ACC112 (cell line): ENCODE measurements at regions not wholly inside any gene's neighbourhood (a gene's known extent, or its start where the extent isn't known, plus 50 kb on each side); places are given as distances from the start of the nearest gene placed in this dataset.

Experiments
- H2AFZ ChIP-seq: fragments of 200-600 bp; sonication (generic); one replicate; pipeline ENCODE4 v1.6.0; 2017; ENCODE audit warnings: antibody characterized with exemption, low read length; ENCODE audit not compliant: unreplicated experiment
- H3K27ac ChIP-seq: fragments of 200-600 bp; sonication (generic); 2 replicates; pipeline ENCODE4 v1.5.1; 2014; ENCODE audit warnings: low read depth, mild to moderate bottlenecking, antibody characterized with exemption, low read length, moderate library complexity
- H3K27me3 ChIP-seq: fragments of 200-600 bp; sonication (generic); 2 replicates; pipeline ENCODE4 v1.6.1; 2014; ENCODE audit warnings: mild to moderate bottlenecking, antibody characterized with exemption, low read length, moderate library complexity, mixed read lengths; ENCODE audit not compliant: insufficient read depth
- H3K36me3 ChIP-seq: fragments of 200-600 bp; sonication (generic); 2 replicates; pipeline ENCODE4 v1.6.1; 2016; ENCODE audit warnings: mild to moderate bottlenecking, antibody characterized with exemption, low read length, moderate library complexity, mixed read lengths; ENCODE audit not compliant: insufficient read depth
- H3K4me1 ChIP-seq: fragments of 200-600 bp; sonication (generic); one replicate; pipeline ENCODE4 v1.6.1; 2016; ENCODE audit warnings: low read length, mixed read lengths; ENCODE audit not compliant: insufficient read depth, unreplicated experiment, control insufficient read depth
- H3K4me3 ChIP-seq: fragments of 200-600 bp; sonication (generic); 2 replicates; pipeline ENCODE4 v1.5.1; 2014; ENCODE audit warnings: mild to moderate bottlenecking, low read depth, low read length
- H3K79me2 ChIP-seq: fragments of 200-600 bp; sonication (generic); one replicate; pipeline ENCODE4 v1.6.0; 2016; ENCODE audit warnings: low read length; ENCODE audit not compliant: control insufficient read depth, unreplicated experiment, insufficient read depth

GRCh38 chr11:13220148-13220547, 57.4 kb upstream of the BMAL1 start:
- H2AFZ ChIP-seq = no peak overlapping the region
- H3K27ac ChIP-seq = no peak overlapping the region
- no peaks in the 10 kb centered on the region for H3K79me2 ChIP-seq
- H3K27me3 ChIP-seq = no peaks in the 10 kb centered on the region
- H3K36me3 ChIP-seq = no peaks in the 10 kb centered on the region
- peaks cover 30% of the 10 kb centered on the region for H3K4me1 ChIP-seq
- no peak overlapping the region for H3K4me3 ChIP-seq

GRCh38 chr11:13221722-13222121, 55.9 kb upstream of the BMAL1 start:
- H3K27ac ChIP-seq = no peak overlapping the region

GRCh38 chr11:13222285-13222684, 55.3 kb upstream of the BMAL1 start:
- Histone ChIP-seq H2AFZ (peak overlapping the region; percentile 62), H3K27me3 (no peaks in the 10 kb centered on the region)

More at GRCh38 chr11:13221722-13222121, 55.9 kb upstream of the BMAL1 start:
- Histone ChIP-seq H3K27me3 (no peaks in the 10 kb centered on the region), H3K4me1 (peaks cover 20% of the 10 kb centered on the region), H3K4me3 (no peak overlapping the region), H2AFZ (peak overlapping the region; percentile 32), H3K36me3 (no peaks in the 10 kb centered on the region), H3K79me2 (no peaks in the 10 kb centered on the region)

GRCh38 chr11:13223112-13223511, 54.5 kb upstream of the BMAL1 start:
- no peak overlapping the region for H3K4me3 ChIP-seq
- H3K36me3 ChIP-seq = no peaks in the 10 kb centered on the region
- no peaks in the 10 kb centered on the region for H3K27me3 ChIP-seq
- H2AFZ ChIP-seq = peak overlapping the region; percentile 62
- no peak overlapping the region for H3K27ac ChIP-seq
- no peaks in the 10 kb centered on the region for H3K79me2 ChIP-seq
- H3K4me1 ChIP-seq = peaks cover 12% of the 10 kb centered on the region

More at GRCh38 chr11:13222285-13222684, 55.3 kb upstream of the BMAL1 start:
- Histone ChIP-seq H3K4me3 (no peak overlapping the region), H3K27ac (no peak overlapping the region), H3K36me3 (no peaks in the 10 kb centered on the region), H3K79me2 (no peaks in the 10 kb centered on the region), H3K4me1 (peaks cover 14% of the 10 kb centered on the region)

DNA sequence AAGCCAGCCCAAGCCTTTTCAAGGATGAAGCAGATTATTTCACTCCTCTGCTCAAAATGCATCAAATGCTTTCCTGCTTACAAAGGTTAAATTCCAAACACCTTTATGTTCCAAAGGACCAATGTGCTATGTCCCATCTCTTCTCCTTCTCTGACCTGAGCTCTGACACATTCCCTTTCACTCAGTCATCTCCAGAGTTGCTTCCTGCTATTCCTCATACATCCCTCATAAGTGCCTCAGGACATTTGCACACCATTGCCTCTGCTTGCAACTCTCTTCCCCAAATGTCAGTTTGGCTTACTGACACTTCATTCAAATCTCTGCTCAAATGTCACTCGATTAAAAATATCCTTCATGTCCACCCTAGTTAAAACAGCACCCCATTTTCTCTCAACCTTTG, 53.3 kb upstream of the BMAL1 start:
- H2AFZ ChIP-seq = no peak overlapping the region
- H3K4me3 ChIP-seq = no peak overlapping the region
- H3K36me3 ChIP-seq = no peaks in the 10 kb centered on the region
- H3K4me1 ChIP-seq = peaks cover 12% of the 10 kb centered on the region
- H3K79me2 ChIP-seq = no peaks in the 10 kb centered on the region
- H3K27ac ChIP-seq = no peak overlapping the region
- no peaks in the 10 kb centered on the region for H3K27me3 ChIP-seq

DNA sequence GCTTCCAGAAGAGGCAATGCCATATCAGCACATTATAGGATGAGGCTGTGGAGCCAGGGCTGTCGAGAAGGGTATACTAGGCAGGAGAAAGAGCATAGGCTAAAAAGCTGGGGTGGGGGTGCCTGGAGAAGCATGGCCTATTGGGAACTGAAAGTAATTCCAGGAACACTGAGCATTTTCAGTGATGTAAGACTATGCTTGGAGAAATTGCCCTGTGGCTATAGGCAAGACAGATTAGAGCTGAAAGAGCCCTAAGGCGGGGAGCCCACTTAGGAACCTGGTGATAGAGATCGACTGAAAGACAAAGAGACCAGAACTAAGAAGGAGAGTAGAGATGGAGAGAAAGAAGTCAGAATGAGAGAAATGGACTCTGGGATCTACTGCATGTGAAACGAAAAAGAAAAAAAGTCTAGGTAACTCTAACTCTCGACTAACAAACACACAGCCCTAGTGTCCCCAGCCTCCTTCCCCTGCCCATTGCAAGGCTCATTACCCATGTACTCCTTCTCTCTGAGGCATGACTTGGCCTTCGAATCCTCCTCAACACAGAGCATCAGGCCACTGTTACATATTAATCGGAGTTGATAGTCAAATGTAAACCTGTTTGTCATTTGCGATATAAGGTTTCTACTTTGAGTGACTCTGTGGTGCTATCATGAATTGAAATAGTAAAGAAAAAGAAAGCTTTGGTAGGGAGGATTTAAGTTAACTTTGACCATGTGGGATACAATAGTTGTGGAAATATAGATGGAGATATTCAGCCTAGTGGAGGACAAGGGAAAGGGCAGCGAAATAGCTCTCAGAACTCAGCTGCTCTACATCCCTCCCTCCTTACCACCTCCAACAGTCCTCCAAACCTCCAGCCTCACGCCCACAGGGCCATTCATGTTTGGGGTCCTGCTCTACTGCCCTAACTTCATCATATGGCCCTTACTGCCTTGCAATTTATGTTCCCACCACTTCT, 52.3 kb upstream of the BMAL1 start:
- Histone ChIP-seq H3K27me3 (no peaks in the 10 kb centered on the region), H2AFZ (no peak overlapping the region), H3K36me3 (no peaks in the 10 kb centered on the region), H3K4me3 (no peak overlapping the region), H3K79me2 (no peaks in the 10 kb centered on the region), H3K27ac (no peak overlapping the region), H3K4me1 (peaks cover 12% of the 10 kb centered on the region)

- Histone ChIP-seq H3K36me3 (no peaks in the 10 kb centered on the region), H2AFZ (no peak overlapping the region), H3K4me3 (no peak overlapping the region), H3K27me3 (no peaks in the 10 kb centered on the region), H3K27ac (no peak overlapping the region), H3K79me2 (no peaks in the 10 kb centered on the region), H3K4me1 (peaks cover 4% of the 10 kb centered on the region)
Observed at GRCh38 chr11:13227676-13228255, 49.8 kb upstream of the BMAL1 start.
